HG03095 (cell line): ENCODE measurements at regions not wholly inside any gene's neighbourhood (a gene's known extent, or its start where the extent isn't known, plus 50 kb on each side); places are given as distances from the start of the nearest gene placed in this dataset.

Experiments
- ATAC-seq: cut with Tn5 transposase; IDR thresholded peaks from one replicate; pipeline ENCODE4 v1.9.1; 2021; ENCODE audit warnings: moderate library complexity; ENCODE audit not compliant: unreplicated experiment

- no peak for ATAC-seq
Observed at GRCh38 chr1:98386675-98387440, 274.7 kb upstream of the SNX7 start.

DNA sequence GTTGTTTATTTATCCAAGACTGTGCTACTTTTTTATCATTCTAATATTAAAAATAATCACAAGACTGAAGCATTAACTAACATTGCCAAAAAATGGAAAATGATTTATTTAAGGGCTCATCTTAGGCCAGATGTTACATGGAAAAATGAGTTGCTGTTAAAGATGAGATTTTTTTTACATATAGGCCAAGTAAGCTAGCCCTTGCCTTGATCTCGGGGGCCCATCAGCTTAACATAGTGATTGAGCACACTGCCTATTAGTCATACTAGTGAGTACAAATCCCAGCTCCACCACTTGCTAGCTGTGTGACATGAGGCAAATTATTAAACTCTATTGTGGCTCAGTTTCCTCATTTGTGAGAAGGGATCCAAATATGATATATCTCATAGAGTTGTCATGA lies 275.9 kb upstream of the SNX7 start:
- no peak for ATAC-seq

DNA sequence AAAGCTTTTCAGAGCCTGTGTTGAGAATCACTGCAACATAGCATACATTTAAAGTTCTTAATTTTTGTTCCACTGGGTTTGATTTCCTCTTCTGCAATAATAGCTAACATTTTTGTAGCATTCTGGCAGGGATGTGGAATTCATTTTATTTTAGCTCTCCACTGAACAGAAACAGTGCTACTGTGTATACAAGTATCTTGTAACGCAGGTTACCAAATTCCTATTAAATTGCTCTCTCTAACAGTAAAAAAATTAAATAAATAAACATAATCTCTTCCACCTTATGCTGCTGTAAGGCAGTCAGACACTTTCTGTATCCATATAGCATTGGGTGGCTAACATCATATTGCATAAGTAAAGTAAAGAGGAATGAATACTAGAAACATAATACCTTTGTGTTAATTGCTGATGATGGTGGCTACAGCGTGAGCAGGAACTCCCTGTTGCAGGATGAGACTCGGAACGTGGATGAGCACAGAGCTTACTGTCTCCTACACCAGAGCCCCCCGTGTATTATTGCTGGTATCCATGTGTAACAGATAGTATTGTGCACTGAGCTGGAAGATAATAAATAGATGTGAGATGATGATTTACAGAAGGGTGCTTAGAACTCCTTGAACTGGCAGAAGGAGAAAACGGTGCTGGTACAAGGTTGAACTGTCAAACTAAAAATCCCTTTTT lies 276.9 kb upstream of the SNX7 start:
- no peak for ATAC-seq

DNA sequence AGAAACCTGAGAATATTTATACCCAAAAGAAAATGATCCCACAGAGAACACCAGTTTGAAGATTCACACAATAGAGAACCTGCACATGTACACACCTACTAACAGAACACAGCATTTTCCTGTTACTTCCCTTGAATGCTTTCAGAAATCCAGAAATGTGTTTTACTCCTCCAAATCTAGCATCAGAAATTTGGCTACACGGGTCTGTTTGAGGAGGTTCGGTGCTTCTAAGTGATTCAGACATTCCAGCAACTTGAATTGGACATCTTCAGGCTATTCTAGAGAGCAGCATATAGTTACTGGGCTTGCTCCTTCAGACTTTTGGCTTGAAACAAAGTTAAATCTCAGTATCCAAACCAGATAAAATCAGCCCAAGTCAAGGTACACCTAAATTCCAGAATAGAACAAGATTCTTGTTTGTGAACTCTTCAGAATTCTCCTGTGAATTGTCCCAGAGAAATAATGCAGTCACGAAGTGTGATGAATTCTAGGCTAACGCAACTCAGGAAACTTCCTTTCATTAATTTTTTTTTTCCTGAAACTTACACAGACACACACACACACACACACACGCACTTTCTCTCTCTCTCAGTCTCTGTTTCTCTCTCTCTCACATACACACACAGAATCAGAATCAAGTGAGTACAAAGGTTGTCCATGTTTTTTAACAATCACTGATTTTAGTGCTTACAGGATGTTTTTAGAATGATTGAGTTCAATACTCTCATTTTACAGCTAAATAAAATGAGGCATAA lies 278.4 kb upstream of the SNX7 start:
- ATAC-seq: no peak

- ATAC-seq: no peak
Observed at GRCh38 chr1:98382586-98382985, 278.9 kb upstream of the SNX7 start.

GRCh38 chr1:98374098-98374497 lies 287.4 kb upstream of the SNX7 start:
- no peak for ATAC-seq

- no peak for ATAC-seq
Observed at GRCh38 chr1:98373056-98373455, 288.5 kb upstream of the SNX7 start.

- no peak for ATAC-seq
Observed at GRCh38 chr1:98371764-98372163, 289.8 kb upstream of the SNX7 start.

DNA sequence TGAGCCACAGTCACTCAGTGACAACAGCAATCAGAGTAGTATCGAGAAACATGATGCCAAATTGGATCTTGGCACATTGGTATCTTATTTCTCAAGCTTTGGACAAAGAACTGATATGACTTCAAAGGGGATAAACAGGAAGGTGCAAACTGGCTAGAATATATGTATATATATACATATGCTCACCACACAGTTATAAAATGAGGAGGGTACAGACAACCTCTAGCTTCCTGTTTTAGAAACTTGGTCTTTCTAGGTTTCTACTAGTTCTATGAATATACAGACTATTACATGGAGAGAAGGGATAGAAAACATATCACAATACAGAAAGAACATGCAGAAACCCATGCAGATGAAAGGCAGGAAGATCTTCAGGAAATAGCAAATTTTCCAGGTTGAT lies 292.1 kb upstream of the SNX7 start:
- no peak for ATAC-seq

DNA sequence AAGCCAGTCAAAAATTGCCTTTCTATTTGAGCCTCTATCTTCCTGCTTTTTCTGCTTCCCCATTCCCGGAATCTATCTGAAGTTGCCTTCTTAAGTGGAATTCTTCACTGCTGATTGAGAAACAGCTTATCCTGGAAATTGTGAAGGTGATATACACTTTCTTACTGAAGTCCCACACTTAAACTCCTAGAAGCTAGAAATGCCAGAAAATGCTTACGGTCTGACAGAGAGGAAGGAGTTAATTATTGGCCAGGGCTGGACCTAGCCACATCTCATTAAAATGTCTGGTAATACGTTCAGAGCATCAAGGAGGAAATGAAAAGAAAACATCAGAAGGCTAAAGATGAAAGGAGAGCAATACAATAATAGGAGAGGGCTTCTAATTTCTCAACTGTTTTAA lies 292.5 kb upstream of the SNX7 start:
- ATAC-seq: no peak

DNA sequence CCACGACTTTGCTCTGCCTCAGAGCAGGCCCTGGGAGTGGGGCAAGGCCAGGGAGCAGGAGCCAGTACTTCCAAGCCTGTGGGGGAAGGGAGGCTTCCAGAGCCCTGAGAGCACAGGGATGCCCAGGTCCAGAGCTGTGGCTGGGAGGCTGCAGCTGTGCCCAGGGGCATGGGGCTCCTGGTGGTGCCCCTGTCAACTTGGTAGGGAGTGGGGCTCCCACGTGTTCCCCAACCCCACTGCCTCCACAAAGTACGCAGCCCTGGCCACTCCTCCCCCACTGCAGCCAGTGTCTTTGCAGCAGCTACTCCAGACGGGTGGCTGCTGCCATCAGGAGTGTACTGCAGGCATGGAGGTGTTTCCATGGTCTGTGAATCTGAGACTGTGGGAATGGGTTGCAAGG lies 294.1 kb upstream of the SNX7 start:
- ATAC-seq: no peak

DNA sequence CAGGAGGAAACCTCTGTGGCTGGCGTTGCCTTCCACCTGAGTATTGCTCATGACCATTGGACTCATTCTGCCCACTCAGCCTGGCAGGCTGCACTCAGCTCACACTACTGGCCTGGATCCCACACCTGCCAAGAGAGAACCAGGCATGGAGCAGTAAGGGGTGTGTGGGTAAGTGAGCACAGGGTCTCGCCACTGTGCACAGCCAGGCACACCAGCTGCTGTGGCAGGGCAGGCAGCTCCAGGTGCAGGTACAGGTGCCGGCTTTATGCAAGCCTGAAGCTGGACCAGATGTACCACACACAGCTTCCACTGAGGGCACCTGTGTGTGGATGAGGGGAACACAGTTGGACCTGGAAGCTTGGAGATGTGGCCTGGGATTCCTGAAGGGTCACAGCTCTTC lies 295.2 kb upstream of the SNX7 start:
- ATAC-seq: no peak

- ATAC-seq: no peak
Observed at GRCh38 chr1:98364544-98364943, 297.0 kb upstream of the SNX7 start.

- ATAC-seq: no peak
Observed at GRCh38 chr1:98360864-98361263, 300.7 kb upstream of the SNX7 start.

- ATAC-seq: no peak
Observed at GRCh38 chr1:98355656-98356383, 305.7 kb upstream of the SNX7 start.

- ATAC-seq: no peak
Observed at GRCh38 chr1:98352378-98352777, 309.1 kb upstream of the SNX7 start.

DNA sequence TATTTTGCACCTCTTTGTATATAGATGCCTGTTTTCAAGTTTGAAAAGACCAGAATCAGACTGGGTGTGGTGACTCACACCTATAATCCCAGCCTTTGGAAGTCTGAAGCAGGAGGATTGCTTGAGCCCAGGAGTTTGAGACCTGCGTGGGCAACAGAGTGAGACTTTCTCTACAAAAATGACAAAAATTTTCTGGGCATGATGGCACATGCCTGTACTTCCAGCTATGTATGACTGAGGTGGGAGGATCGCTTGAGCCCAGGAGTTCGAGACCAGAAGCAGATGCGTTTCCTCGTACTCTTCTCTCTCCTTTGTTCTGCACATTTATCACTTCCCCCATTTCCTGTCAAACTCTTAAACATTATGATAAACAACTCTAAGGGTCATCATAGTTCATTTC lies 310.0 kb upstream of the SNX7 start:
- no peak for ATAC-seq

DNA sequence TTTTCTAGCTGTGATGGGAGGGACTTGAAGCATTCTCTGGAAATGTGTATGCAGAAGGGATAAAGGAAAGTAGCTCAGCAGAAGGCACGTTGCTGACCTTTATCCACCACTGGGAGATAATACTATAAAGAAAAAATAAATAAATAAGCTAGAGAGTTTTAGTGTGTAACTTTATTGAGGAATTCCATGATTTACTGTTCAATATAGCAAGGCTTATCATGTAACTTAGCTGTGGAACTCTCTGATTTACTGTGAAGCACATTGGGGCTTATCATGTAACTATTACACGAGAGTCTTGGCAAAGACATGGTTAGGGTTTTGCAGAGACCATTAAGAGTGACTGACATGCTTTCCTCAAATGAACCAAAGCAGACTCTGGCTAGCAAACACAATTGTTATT lies 316.1 kb upstream of the SNX7 start:
- ATAC-seq: no peak

DNA sequence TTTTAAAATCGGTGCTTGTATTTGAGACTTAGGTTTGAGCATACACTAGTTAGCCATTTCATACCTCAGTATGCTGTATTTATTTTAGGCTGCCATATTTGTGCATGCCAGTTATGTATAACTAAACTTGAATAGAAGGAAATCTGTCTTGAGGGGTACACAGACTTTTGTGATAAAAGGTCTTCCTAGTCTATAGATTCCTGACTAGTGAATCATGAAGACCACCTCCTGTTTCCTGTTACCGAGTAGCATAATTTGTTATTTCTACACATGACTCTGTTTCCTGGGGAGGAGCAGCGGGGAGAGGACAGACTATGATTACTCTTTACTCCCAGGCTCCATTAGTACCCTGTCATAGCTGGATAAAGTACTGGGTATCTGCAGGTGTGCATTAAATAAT lies 316.8 kb upstream of the SNX7 start:
- no peak for ATAC-seq

GRCh38 chr1:98342566-98342965 lies 319.0 kb upstream of the SNX7 start:
- ATAC-seq: no peak

DNA sequence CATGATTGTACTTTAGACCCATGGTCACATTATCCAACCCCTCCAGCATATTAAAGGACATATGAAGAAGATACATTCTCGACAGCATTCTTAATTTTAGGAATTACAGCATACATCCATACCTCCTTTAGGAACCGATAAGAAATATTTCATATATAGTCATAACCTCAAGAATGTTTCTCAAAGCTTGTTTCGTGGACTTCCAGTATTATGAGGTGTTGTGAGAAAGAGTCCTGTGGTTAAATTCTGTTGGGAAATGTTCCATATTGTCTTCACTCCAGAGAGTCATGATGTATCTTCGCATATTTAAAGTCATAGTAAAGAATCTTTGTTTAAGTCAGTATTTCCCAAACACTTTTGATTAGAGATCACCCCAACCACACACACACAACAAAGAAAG lies 321.0 kb upstream of the SNX7 start:
- ATAC-seq: no peak
